GM18873 (cell line): ENCODE measurements at regions not wholly inside any gene's neighbourhood (a gene's known extent, or its start where the extent isn't known, plus 50 kb on each side); places are given as distances from the start of the nearest gene placed in this dataset.
"Not testable (repeated sequence)": the region's sequence is repeated elsewhere in the genome, so short reads cannot be mapped to it uniquely, and the experiment has no call there.

Source experiments
- ATAC-seq: cut with Tn5 transposase; IDR thresholded peaks from one replicate; pipeline ENCODE4 v1.9.1; 2021; ENCODE audit warnings: mild to moderate bottlenecking, moderate library complexity, moderate number of reproducible peaks; ENCODE audit not compliant: unreplicated experiment, low FRiP score

DNA sequence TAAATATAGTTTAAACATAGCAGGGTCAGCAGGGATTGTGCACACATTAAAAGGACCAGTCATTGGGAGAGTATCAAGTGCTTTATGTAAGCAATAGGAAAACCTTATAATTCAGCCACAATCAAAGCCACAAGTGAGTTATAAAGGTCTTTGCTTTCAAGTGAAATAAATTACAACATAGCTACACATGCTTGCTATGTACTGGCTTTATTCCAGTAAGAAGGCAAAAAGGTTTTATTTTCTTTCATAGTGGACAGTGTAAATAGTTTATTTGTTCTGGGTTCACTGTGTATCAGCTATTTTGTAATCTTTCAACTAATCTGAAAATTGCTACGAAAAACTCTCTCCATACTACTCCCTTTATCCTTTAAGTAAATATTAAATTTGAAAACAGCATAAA is 691.4 kb downstream of the PCDH7 start:
- no peak for ATAC-seq

DNA sequence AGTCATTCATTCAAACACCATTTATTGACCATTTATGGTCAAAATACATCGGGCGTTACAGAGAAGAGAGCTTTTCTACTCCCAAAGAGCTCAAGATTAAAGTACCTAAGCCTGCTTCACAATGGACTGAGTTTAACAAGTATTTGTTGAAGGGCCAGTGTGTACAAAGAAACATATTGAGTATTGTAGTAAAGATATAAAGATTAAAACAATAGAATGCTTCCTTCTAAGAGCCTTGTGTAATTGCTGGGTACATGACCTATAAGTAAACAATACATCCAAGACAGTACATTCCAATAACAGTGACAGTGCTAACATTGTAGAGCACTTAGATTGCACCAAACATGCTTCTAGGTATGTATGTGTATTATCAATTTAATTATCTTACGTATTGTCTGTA is 695.5 kb downstream of the PCDH7 start:
- ATAC-seq, result no peak

DNA sequence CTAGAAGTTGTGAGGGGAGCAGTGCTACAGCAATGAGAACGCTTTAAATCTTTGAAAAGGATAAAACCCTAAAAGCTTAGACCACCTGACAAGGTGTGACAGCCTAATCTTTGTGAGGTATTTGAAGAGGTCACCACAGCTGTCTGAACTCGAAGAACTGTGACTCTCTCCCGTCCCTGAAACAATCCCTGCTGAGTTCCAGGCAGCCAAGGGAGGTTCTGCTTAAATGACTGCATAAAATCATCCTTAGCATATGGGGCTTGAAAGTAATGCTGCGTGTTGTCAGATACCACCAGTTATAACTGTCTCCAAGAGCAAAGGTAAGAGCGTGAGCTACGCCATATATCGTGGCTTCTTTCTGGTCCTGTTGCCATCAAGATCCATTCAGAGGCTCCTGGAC is 696.3 kb downstream of the PCDH7 start:
- no peak for ATAC-seq

DNA sequence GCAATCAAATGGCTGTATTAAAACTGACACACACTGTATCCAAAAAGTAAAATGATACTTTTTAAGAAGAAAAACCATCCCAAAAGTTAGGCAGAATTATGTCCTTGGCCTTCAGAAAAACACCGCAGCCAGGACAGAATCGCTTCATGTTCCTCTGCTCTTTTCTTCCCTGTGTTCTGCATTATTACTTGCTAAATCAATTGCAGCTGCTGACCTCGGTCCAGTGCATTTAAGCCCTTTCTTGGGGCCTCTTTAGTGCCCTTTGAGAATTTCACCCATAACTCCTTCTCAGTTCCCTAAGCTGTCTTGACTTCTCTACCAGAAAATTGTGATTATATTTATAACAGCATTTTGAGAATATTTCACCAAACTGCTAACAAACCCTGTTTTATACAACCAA is 696.9 kb downstream of the PCDH7 start:
- no peak for ATAC-seq

DNA sequence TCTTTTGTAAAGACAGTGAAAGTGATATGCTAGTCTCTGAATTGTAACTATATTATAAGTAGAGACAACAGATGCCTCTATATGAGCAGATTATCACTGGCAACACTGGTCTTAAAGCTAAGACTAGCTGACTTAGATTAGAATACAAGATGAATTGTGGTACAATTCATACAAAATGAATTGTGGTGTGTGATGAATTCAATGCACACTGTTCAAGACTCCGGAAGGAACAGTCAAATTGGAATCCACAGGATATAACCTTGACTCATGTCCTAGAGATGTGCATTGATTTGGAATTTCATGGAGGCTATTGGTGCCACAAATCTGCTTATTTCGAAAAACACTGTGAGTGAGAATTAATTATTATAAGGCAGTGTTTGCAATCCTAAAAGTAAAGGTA is 701.8 kb downstream of the PCDH7 start:
- no peak for ATAC-seq

DNA sequence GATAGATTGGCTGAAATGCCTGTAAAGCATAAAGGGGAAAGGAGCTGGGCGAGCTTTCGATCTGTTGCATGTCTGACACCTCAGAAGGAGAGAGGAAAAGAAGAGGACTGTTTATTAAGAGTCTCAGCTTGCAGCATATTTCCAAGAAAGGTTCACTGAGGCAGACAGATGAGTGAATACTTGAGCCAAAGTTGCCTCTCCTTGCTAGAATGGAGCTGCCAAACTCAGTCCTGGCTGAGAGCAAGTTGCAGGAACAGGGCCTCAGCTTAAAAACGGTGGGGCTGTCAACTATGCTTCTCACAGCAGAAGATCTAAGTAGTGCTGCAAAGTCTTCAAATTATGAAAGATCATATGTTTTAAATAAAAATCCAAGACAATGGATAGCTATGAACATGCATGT is 707.5 kb downstream of the PCDH7 start:
- no peak for ATAC-seq

DNA sequence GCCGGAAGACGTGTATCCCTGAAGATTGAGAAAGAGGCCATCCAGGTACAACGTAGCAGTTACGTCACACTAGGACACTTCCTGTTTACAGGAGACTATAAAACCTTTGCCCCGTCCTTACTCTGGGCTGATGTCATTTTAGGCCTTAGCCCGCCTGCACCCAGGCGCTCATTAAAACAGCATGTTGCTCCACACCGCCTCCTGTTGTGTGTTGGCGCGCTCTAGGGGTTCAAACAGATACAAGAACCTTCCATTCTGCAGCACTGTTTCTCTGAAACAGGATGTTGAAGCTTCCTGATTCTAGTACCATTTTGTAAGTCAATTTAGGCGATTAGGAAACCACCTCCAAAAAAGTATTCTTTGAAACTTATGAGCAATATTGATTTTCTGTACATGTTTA is 722.1 kb downstream of the PCDH7 start:
- no peak for ATAC-seq

DNA sequence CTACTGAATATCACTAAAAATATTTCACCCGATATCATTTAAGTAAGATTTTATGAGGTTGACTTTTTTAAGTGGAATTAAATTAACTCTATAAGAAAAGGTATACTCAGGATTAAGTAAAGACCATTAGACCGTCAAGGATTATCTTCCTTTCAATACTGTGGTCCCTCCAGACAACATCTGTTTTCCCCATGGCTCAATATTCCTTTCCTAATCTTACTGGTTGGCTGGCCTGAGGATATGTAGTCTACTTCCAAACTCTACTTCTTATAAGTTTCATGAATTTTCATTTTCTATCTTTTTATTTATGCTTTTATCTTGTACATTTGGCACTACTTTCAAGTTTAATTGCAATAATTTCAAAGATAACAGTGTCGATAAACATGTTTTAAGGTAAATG is 725.4 kb downstream of the PCDH7 start:
- no peak for ATAC-seq

DNA sequence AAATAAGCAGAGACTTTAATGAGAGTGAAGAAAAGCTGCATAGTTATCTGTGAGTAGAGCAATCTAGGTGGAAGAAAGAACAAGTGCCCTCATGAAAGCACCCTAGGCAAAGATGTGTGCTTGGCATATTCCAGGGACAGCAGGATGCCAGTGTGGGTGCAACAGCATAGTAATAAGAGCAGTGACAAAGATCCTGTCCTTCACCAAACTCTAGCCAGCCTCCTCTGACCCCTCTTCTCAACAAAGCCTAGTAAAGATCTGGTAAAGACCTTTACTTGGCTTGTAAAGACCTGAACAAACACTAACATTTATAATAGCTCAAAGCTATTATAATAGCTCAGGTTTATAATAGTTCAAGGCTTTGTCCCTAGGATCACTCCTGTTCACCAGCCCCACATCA is 735.4 kb downstream of the PCDH7 start:
- no peak for ATAC-seq

DNA sequence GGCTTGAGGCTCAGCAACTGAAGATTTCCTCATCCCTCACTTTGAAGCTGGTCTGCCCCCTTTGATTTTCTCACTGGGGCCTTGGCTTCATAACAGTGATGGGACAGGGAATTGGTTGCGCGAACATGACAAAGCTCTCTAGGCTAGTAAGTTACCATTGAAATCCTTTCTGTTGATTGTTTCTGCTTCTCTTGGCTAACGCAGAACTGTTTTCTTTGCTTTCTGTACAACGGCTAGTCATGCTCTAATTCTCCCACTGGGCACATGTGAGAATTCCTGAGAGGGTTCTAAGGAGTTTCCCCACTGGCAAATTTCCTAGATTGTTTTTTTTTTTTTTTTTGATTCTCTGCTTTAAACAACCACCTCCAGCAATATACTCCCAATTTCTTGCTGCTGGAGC is 738.6 kb downstream of the PCDH7 start:
- no peak for ATAC-seq

DNA sequence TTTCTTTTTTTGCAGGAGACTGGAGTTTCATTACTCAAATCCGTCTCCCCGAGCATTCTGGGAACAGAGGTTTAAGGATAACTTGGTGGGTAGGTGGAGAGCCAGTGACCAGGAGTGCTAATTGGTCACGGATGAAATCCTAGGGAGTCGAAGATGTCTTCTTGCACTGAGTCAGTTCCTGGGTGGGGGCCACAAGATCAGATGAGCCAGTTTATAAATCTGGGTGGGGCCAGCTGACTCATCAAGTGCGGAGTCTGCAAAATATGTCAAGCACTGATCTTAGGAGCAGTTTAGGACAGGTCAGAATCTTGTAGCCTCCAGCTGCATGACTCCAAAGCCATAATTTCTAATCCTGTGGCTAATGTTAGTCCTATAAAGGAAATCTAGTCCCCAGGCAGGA is 741.3 kb downstream of the PCDH7 start:
- ATAC-seq, result no peak

DNA sequence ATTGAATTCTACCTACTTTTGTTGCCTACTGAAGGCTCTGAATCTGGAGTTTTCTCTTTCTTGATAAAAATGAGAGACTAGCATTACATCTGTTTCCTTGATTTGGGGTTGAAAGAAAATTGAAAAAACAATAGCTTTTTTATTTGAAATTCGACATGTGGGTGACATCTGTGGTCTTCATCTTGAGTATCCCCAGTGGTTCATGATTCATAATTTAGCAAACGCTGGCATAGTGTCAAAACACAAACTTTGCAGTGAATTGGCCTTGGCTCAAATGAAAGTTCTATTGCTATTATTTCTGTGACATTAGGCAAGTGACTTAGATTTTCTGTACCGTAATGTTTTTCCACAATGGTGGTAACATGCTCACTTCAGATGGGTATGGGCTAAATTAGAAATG is 747.6 kb downstream of the PCDH7 start:
- ATAC-seq, result no peak

DNA sequence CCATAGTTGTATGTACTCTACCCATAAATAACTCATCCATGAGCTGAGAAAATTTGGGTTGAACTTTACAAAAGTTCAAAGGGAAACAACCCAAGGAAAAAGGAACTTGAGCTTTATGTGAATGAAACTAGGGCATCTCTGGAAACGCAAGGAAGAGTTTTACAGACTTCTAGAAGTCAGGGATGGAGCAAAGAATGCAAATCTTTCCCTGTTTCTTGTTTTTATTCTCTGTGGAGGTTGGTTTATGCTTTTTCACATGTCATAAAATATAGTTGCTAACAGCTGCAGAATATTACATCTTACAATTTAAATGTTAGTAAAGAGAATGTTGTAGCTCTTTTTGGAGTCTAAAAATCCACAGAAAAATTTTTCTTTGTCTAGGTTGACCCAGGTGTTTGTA is 754.1 kb downstream of the PCDH7 start:
- ATAC-seq, result no peak

DNA sequence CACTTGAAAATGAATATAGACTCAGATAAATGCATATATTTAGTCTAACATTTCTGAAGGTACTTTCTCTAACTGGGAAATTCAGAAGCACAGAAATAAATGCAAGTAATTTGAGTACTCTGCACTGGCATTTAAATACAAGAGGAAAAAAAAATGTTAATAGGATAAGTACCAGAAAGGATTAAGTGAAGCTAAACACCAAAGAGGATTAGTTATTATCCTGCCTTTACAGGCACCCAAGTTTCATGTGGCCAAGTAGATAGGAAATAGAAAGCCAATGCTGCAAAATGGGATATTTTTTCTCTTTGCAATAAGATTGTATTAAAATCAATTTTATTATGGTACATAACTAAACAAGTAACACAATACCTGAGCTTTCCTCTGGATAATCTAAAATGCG is 762.5 kb downstream of the PCDH7 start:
- ATAC-seq, result no peak

DNA sequence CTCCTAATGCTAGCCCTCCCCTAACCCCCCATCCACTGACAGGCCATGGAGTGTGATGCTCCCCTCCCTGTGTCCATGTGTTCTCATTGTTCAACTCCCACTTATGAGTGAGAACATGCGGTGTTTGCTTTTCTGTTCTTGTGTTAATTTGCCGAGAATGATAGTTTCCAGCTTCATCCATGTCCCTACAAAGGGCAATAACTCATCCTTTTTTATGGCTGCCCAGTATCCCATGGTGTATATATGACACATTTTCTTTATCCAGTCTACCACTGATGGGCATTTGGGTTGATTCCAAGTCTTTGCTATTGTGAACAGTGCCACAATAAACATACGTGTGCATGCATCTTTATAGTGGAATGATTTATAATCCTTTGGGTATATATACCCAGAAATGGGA is 779.0 kb downstream of the PCDH7 start:
- ATAC-seq, result not testable (repeated sequence)

DNA sequence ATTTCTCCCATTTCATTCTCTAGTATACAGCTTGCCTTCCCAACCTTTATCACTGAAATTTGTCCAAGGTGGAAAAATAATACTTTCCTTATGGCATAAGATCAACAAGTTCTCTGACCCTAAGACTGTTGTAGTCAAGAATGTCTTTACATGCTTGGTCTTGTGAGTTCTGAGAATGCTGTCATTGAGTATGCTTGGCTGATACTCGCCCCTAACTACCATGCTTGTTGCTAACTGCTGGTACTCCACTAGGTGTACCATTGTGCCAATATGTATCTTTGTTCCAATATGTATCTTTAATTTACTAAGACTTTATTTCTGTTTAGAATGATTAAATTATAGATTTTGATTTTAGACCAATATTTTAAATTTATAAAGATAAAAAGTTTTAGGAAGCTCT is 796.4 kb downstream of the PCDH7 start:
- no peak for ATAC-seq

DNA sequence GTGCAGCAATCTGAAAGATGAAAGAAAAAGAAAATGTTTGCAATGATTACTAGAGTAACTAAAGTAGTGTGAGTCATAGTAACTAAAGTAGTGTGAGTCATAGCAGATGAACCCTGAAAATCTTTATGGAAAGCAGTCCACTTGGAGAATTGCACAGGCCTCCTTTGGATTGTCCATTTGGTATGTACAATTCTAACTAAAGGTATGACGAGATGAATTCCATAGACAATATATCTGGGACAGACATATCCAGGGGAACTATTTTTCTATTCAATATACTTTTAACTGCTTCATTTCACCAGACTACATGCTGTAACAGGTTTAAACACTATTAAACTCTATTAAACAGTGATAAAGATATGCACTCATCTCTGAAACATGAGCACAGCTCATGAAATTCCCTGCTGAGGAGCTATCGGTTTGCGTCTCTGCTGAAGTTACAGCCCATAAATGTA is 798.7 kb downstream of the PCDH7 start:
- ATAC-seq, result no peak

DNA sequence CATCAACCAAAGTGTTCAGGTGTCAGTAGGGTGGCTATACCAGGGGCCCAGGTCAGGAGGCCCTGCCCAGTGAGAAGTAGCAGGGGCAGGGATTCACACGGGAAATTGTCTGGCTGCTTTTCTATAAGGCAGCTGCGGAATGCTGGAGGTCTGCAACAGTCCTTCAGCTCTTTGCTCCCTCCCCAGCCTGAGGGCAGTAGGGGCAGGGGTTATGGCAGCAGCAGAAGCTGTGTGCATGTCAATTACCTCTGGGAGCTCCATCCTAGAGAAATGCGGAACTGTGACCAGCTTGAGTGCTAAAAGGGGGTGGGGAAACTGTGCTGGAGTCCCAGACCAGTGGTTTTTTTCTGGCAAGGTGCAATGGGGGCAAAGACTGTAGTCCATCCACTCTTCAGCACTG is 810.4 kb downstream of the PCDH7 start:
- no peak for ATAC-seq

DNA sequence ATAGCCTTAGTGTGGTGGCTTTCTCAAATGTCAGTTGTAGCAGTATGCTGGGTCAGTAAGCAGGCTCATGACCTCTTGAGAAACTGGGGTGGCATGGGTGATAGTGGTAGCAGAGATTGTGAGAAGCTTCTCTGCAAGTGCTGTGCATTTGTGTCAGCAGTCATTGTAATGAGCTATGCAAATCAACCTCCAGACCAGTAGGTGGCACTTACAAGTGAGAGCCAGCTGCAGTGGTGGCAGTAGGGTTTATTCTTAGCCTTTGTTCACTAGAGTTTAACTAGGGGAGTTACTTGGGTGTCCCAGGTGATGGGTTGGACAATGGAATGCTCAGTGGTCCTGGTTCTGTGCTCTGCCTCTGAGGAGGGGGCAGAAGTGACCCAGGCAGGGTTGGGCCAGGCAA is 818.7 kb downstream of the PCDH7 start:
- ATAC-seq, result no peak

DNA sequence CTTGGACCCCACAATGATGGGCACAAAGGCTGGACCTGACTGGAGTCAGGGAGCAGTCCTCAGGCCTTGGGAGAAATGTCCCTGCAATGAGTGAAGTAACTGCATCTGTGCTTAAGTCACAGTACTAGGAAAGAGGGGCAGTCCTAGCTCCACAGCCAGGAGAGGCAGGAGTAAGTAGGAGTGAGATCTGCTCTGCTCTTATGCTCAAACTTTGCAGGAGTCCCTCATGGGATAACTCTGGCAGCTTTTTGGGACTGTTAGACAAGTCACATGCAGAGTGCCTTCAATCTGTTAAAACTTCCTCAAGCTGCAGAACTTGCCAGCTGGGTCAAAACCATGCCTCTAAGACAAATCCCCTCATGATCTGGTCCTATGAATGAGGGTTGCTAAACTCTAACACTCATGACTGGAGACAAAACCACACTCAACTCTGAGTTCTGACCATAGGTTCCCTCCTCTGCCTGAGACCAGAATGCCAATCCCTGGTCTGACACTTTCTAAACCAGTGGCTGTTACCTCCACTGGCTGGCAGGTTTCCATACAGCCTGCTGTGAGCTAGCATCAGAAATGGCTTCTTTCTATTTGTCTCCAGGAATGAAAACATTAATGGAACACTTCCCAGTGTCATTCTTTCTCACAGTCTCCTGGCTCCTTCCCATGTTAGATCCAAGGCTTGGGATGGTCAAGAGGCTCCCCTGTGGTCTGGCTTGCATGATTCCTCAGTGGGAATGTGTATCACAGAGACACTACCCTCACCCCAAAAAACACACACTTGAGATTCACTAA is 819.3 kb downstream of the PCDH7 start:
- ATAC-seq, result no peak

DNA sequence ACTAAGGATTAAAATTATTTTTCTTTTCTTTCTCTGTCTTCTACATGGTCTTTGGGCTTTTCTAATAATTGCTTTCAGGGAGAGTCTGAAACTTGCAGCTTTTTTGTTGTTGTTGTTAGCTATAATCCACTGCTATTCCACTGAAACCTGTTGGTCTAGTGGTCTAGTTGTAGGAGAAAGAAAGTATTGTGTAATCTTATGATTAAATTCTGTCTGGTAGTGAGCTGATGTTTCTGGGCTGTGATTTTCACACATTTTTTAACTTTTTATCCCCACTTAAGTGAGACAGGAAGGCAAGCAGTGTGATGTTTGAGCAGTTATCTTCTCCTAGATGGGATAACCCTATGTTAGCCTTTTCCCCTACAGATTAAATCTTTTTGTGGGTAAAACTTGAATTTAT is 825.2 kb downstream of the PCDH7 start:
- ATAC-seq, result no peak

DNA sequence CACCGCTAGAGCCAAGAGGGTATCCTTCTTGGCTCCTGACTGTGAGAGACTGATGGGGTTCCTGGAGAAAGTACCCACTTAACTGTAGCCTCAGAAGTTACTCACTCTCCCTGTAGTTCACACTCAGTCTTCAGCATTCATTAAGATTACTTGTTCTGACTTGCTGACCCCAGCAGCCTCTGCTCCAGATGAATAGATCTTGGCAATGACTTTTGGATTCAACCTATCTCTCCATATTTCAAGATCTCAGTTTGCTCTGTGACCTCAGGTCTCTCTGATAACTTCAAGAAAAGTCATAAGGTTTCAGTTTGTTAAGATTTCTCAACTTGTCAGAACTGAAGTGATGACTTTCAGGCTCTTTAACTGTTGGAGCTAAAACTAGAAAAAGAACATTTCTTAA is 825.6 kb downstream of the PCDH7 start:
- ATAC-seq, result no peak

DNA sequence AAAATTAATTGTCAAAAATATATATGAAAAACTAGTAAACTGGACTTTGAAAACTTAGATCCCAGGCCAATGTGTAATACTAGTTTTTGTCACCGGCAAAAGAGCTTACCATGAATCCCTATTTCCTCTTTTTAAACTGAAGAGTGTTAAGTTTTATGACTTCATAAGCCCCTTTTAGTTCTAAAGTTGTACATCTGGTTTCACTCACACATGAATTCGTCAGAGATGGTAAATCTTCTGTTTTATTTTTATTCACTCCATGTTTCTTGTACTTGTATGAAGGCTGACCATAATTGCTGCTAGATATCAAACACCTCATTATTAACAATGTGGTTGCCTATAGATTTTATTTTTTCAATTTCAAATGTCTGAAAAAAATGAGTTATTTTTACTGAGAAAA is 827.9 kb downstream of the PCDH7 start:
- no peak for ATAC-seq
